SK-N-SH treated with all-trans-retinoic acid at 6 μM for 48 hours (cell line): ENCODE measurements at regions not wholly inside any gene's neighbourhood (a gene's known extent, or its start where the extent isn't known, plus 50 kb on each side); places are given as distances from the start of the nearest gene placed in this dataset.

Source experiments
- ATAC-seq: fragments of 200-7000 bp; cut with Tn5 transposase; 3 replicates; pipeline ENCODE4 v1.9.1; 2020; ENCODE audit warnings: mild to moderate bottlenecking, moderate library complexity
- ARNTL ChIP-seq: fragments of 450-650 bp; formaldehyde crosslinking; IDR thresholded peaks from 2 replicates; pipeline ENCODE4 v1.5.0; 2020; ENCODE audit warnings: low read depth, mild to moderate bottlenecking, moderate library complexity, borderline replicate concordance
- BACH2 ChIP-seq: fragments of 250-450 bp; sonication (Bioruptor Pico); IDR thresholded peaks from 2 replicates; pipeline ENCODE4 v1.9.0; 2021; ENCODE audit warnings: mild to moderate bottlenecking, borderline replicate concordance
- CSDC2 ChIP-seq: fragments of 250-450 bp; sonication (Bioruptor Pico); IDR thresholded peaks from 2 replicates; pipeline ENCODE4 v1.5.0; 2020; ENCODE audit warnings: mild to moderate bottlenecking, moderate library complexity
- CSRNP3 ChIP-seq: fragments of 250-450 bp; sonication (Bioruptor Pico); IDR thresholded peaks from 2 replicates; pipeline ENCODE4 v1.5.1; 2021; ENCODE audit warnings: mild to moderate bottlenecking, moderate library complexity
- ESRRG ChIP-seq: fragments of 250-450 bp; sonication (Bioruptor Pico); IDR thresholded peaks from 2 replicates; pipeline ENCODE4 v1.6.1; 2021; ENCODE audit warnings: mild to moderate bottlenecking
- GLIS3 ChIP-seq: fragments of 250-450 bp; sonication (Bioruptor Pico); IDR thresholded peaks from 2 replicates; pipeline ENCODE4 v1.5.0; 2020; ENCODE audit warnings: mild to moderate bottlenecking, moderate library complexity
- ISL1 ChIP-seq: fragments of 250-450 bp; sonication (Bioruptor Pico); IDR thresholded peaks from 2 replicates; pipeline ENCODE4 v2.1.2; 2022; ENCODE audit warnings: mild to moderate bottlenecking, moderate library complexity
- OSR1 ChIP-seq: fragments of 250-450 bp; sonication (Bioruptor Pico); IDR thresholded peaks from 2 replicates; pipeline ENCODE4 v1.8.0; 2022; ENCODE audit warnings: moderate library complexity, mild to moderate bottlenecking, inconsistent platforms
- PATZ1 ChIP-seq: fragments of 250-450 bp; sonication (Bioruptor Pico); IDR thresholded peaks from 2 replicates; pipeline ENCODE4 v1.8.0; 2020; ENCODE audit warnings: mild to moderate bottlenecking, moderate library complexity, borderline replicate concordance
- POU6F1 ChIP-seq: fragments of 250-450 bp; sonication (Bioruptor Pico); IDR thresholded peaks from 2 replicates; pipeline ENCODE4 v1.8.0; 2021; ENCODE audit warnings: low read depth, mild to moderate bottlenecking, moderate library complexity, borderline replicate concordance
- PPARA ChIP-seq: fragments of 250-450 bp; sonication (Bioruptor Pico); IDR thresholded peaks from 2 replicates; pipeline ENCODE4 v1.5.0; 2020; ENCODE audit warnings: mild to moderate bottlenecking, borderline replicate concordance
- RARB ChIP-seq: fragments of 250-450 bp; sonication (Bioruptor Pico); IDR thresholded peaks from 2 replicates; pipeline ENCODE4 v1.8.0; 2021; ENCODE audit warnings: mild to moderate bottlenecking, moderate library complexity
- SNAI2 ChIP-seq: fragments of 250-450 bp; sonication (Bioruptor Pico); IDR thresholded peaks from 2 replicates; pipeline ENCODE4 v1.5.0; 2020; ENCODE audit warnings: mild to moderate bottlenecking, moderate library complexity
- TCF4 ChIP-seq: fragments of 250-450 bp; sonication (Bioruptor Pico); IDR thresholded peaks from 2 replicates; pipeline ENCODE4 v1.8.0; 2021; ENCODE audit warnings: mild to moderate bottlenecking, moderate library complexity, borderline replicate concordance
- TOX ChIP-seq: fragments of 250-450 bp; sonication (Bioruptor Pico); IDR thresholded peaks from 2 replicates; pipeline ENCODE4 v1.8.0; 2021; ENCODE audit warnings: mild to moderate bottlenecking, moderate library complexity, borderline replicate concordance
- TSHZ2 ChIP-seq: fragments of 250-450 bp; sonication (Bioruptor Pico); IDR thresholded peaks from 2 replicates; pipeline ENCODE4 v1.5.0; 2020; ENCODE audit warnings: mild to moderate bottlenecking, moderate library complexity
- ZC3H10 ChIP-seq: fragments of 250-450 bp; sonication (Bioruptor Pico); IDR thresholded peaks from 2 replicates; pipeline ENCODE4 v1.5.1; 2021; ENCODE audit warnings: mild to moderate bottlenecking, moderate library complexity
- ZFP3 ChIP-seq: fragments of 250-450 bp; sonication (Bioruptor Pico); IDR thresholded peaks from 2 replicates; pipeline ENCODE4 v1.5.0; 2020; ENCODE audit warnings: mild to moderate bottlenecking, moderate library complexity
- ZFP30 ChIP-seq: fragments of 450-650 bp; formaldehyde crosslinking; IDR thresholded peaks from 2 replicates; pipeline ENCODE4 v1.5.0; 2022; ENCODE audit warnings: mild to moderate bottlenecking, moderate library complexity
- ZNF565 ChIP-seq: fragments of 450-650 bp; formaldehyde crosslinking; conservative IDR thresholded peaks from 2 replicates; pipeline ENCODE4 v1.5.0; 2020; ENCODE audit warnings: low read depth, mild to moderate bottlenecking, moderate library complexity
- ZNF70 ChIP-seq: fragments of 450-650 bp; formaldehyde crosslinking; IDR thresholded peaks from 2 replicates; pipeline ENCODE4 v1.5.0; 2020; ENCODE audit warnings: mild to moderate bottlenecking, moderate library complexity
- ZNF8 ChIP-seq: fragments of 450-650 bp; formaldehyde crosslinking; IDR thresholded peaks from 2 replicates; pipeline ENCODE4 v1.5.0; 2020; ENCODE audit warnings: mild to moderate bottlenecking, moderate library complexity

- TF ChIP-seq SNAI2 (CRISPR knock-in tag), result no peak
- no peak for TF ChIP-seq CSRNP3 (CRISPR knock-in tag)
- TF ChIP-seq ZC3H10 (CRISPR knock-in tag), result no peak
- no peak for TF ChIP-seq PPARA
- no peak for TF ChIP-seq ISL1 (CRISPR knock-in tag)
- TF ChIP-seq ZNF8, result no peak
- no peak for TF ChIP-seq ZFP30 (CRISPR knock-in tag)
- TF ChIP-seq ESRRG, result no peak
- TF ChIP-seq RARB, result no peak
- no peak for TF ChIP-seq BACH2 (CRISPR knock-in tag)
- TF ChIP-seq TOX (CRISPR knock-in tag), result no peak
- no peak for ATAC-seq
Measured at GRCh38 chr6:10223841-10224240, 191.0 kb downstream of the TFAP2A start.

GRCh38 chr6:10221178-10221577 is 193.7 kb downstream of the TFAP2A start:
- TF ChIP-seq TOX (CRISPR knock-in tag), result no peak
- TF ChIP-seq PPARA, result no peak
- no peak for TF ChIP-seq BACH2 (CRISPR knock-in tag)
- no peak for TF ChIP-seq CSDC2 (CRISPR knock-in tag)
- no peak for TF ChIP-seq TSHZ2 (CRISPR knock-in tag)
- TF ChIP-seq SNAI2 (CRISPR knock-in tag), result no peak
- ATAC-seq, result no peak

- TF ChIP-seq ISL1 (CRISPR knock-in tag), result no peak
- no peak for TF ChIP-seq PPARA
- TF ChIP-seq TOX (CRISPR knock-in tag), result no peak
- no peak for TF ChIP-seq ESRRG
- no peak for TF ChIP-seq GLIS3 (CRISPR knock-in tag)
- no peak for TF ChIP-seq SNAI2 (CRISPR knock-in tag)
- TF ChIP-seq CSDC2 (CRISPR knock-in tag), result no peak
- no peak for TF ChIP-seq ZC3H10 (CRISPR knock-in tag)
- no peak for TF ChIP-seq TCF4
- no peak for TF ChIP-seq ZFP30 (CRISPR knock-in tag)
- TF ChIP-seq ZNF8, result no peak
- TF ChIP-seq ZFP3, result no peak
- TF ChIP-seq ZNF565 (CRISPR knock-in tag), result no peak
- no peak for TF ChIP-seq PATZ1 (CRISPR knock-in tag)
- no peak for TF ChIP-seq TSHZ2 (CRISPR knock-in tag)
- TF ChIP-seq POU6F1 (CRISPR knock-in tag), result no peak
- no peak for TF ChIP-seq BACH2 (CRISPR knock-in tag)
- no peak for TF ChIP-seq ARNTL (CRISPR knock-in tag)
- no peak for TF ChIP-seq ZNF70
- TF ChIP-seq OSR1, result no peak
- TF ChIP-seq, all 23 proteins: peak for 0
- ATAC-seq, result no peak
Measured at GRCh38 chr6:10219510-10219909, 195.4 kb downstream of the TFAP2A start.
